IMR-90 (cell line): ENCODE measurements at regions not wholly inside any gene's neighbourhood (a gene's known extent, or its start where the extent isn't known, plus 50 kb on each side); places are given as distances from the start of the nearest gene placed in this dataset.
A peak's percentile ranks its signal among the peaks of the same experiment; 100 is the strongest.

Source experiments
- ATAC-seq: fragments of 200-7000 bp; cut with Tn5 transposase; 2 replicates; pipeline ENCODE4 v1.9.1; 2020; ENCODE audit warnings: low read depth, mild to moderate bottlenecking, moderate library complexity
- BruUV-seq: library from RNA; stranded (reverse); fragments of 400-500 nt; replicated peaks from 2 replicates; lab custom pipeline; 2021; lab: Mats Ljungman, UMichigan
- CTCF ChIA-PET: fragments of 300-600 bp; formaldehyde crosslinking; extraction: SDS; loops from one replicate; lab custom pipeline; 2021; ENCODE audit warnings: antibody characterized with exemption; lab: Yijun Ruan, JAX
- POLR2A ChIA-PET: fragments of 300-600 bp; sonication (Branson Sonifier 250); formaldehyde crosslinking; loops from one replicate; lab custom pipeline; 2022; ENCODE audit warnings: antibody characterized with exemption; ENCODE audit not compliant: unreplicated experiment; lab: Charles Lee
- DNase-seq: peaks from one replicate; pipeline ENCODE4 v3.0.0; 2013
- H2AFZ ChIP-seq: replicated peaks from 2 replicates; pipeline ENCODE3; 2013; ENCODE audit warnings: low read length, mild to moderate bottlenecking; ENCODE audit not compliant: poor library complexity
- H2AK5ac ChIP-seq: 2 replicates; pipeline ENCODE4 v1.6.1; 2013; ENCODE audit warnings: low read depth, low read length, inconsistent platforms
- H2AK9ac ChIP-seq: replicated peaks from 2 replicates; pipeline ENCODE3; 2013; ENCODE audit warnings: mild to moderate bottlenecking, low read depth, low read length, moderate library complexity; ENCODE audit not compliant: poor library complexity
- H2BK120ac ChIP-seq: 2 replicates; pipeline ENCODE4 v1.6.1; 2013; ENCODE audit warnings: low read depth, low read length, inconsistent platforms
- H2BK15ac ChIP-seq: 3 replicates; pipeline ENCODE4 v1.6.1; 2013; ENCODE audit warnings: low read depth, low read length, inconsistent platforms
- H2BK20ac ChIP-seq: 2 replicates; pipeline ENCODE4 v1.6.1; 2013; ENCODE audit warnings: low read depth, mild to moderate bottlenecking, inconsistent platforms, low read length, moderate library complexity
- H2BK5ac ChIP-seq: 2 replicates; pipeline ENCODE4 v1.6.1; 2013; ENCODE audit warnings: mild to moderate bottlenecking, low read depth, low read length, inconsistent platforms; ENCODE audit not compliant: poor library complexity, severe bottlenecking
- H3K14ac ChIP-seq: replicated peaks from 2 replicates; pipeline ENCODE4 v1.6.1; 2013; ENCODE audit warnings: low read depth, low read length, inconsistent platforms
- H3K18ac ChIP-seq: 2 replicates; pipeline ENCODE4 v1.6.1; 2013; ENCODE audit warnings: low read depth, low read length, control low read depth
- H3K23ac ChIP-seq: 2 replicates; pipeline ENCODE4 v1.6.1; 2013; ENCODE audit warnings: low read depth, low read length, inconsistent platforms
- H3K27ac ChIP-seq: 2 replicates; pipeline ENCODE4 v1.5.1; 2013; ENCODE audit warnings: mild to moderate bottlenecking, control low read depth, low read length; ENCODE audit not compliant: insufficient read depth
- H3K27me3 ChIP-seq: 2 replicates; pipeline ENCODE4 v1.6.1; 2013; ENCODE audit warnings: low read length; ENCODE audit not compliant: control insufficient read depth, insufficient read depth
- H3K36me3 ChIP-seq: 2 replicates; pipeline ENCODE4 v1.6.1; 2013; ENCODE audit warnings: low read length, mixed read lengths; ENCODE audit not compliant: control insufficient read depth, insufficient read depth
- H3K4ac ChIP-seq: 2 replicates; pipeline ENCODE4 v1.6.1; 2013; ENCODE audit warnings: low read depth, low read length, inconsistent platforms
- H3K4me1 ChIP-seq: 2 replicates; pipeline ENCODE4 v1.6.1; 2013; ENCODE audit warnings: low read length, mixed read lengths; ENCODE audit not compliant: control insufficient read depth, insufficient read depth
- H3K4me2 ChIP-seq: 2 replicates; pipeline ENCODE4 v1.6.1; 2013; ENCODE audit warnings: low read depth, mild to moderate bottlenecking, control low read depth, low read length, moderate library complexity
- H3K4me3 ChIP-seq: 2 replicates; pipeline ENCODE4 v1.5.1; 2013; ENCODE audit warnings: low read depth, mild to moderate bottlenecking, control low read depth, low read length, moderate library complexity; ENCODE audit not compliant: insufficient read depth
- H3K56ac ChIP-seq: 2 replicates; pipeline ENCODE4 v1.6.1; 2013; ENCODE audit warnings: low read length, inconsistent platforms; ENCODE audit not compliant: insufficient read depth; ENCODE audit errors: extremely low read depth
- H3K79me1 ChIP-seq, 2 experiments: 2 replicates each; pipeline ENCODE4 v1.6.1; 2013; ENCODE audit warnings: low read length in 2 of 2, inconsistent platforms in 1 of 2, low read depth in 1 of 2
- H3K9ac ChIP-seq: 2 replicates; pipeline ENCODE4 v1.6.1; 2013; ENCODE audit warnings: low read depth, low read length, control low read depth
- H3K9me1 ChIP-seq: 2 replicates; pipeline ENCODE4 v1.6.1; 2013; ENCODE audit warnings: low read length, inconsistent platforms; ENCODE audit not compliant: insufficient read depth
- H3K9me3 ChIP-seq: 2 replicates; pipeline ENCODE4 v1.6.1; 2013; ENCODE audit warnings: low read length; ENCODE audit not compliant: control insufficient read depth, insufficient read depth
- H4K20me1 ChIP-seq: 2 replicates; pipeline ENCODE4 v1.6.1; 2013; ENCODE audit warnings: low read length, inconsistent platforms; ENCODE audit not compliant: insufficient read depth
- H4K5ac ChIP-seq: 2 replicates; pipeline ENCODE4 v1.6.1; 2013; ENCODE audit warnings: mild to moderate bottlenecking, low read depth, low read length, control low read depth
- H4K8ac ChIP-seq, 2 experiments: 2 replicates each; pipeline ENCODE4 v1.6.1; 2013; ENCODE audit warnings: low read depth in 2 of 2, low read length in 2 of 2, control low read depth in 1 of 2, inconsistent platforms in 1 of 2
- H4K91ac ChIP-seq: 2 replicates; pipeline ENCODE4 v1.6.1; 2013; ENCODE audit warnings: low read depth, low read length, inconsistent platforms; ENCODE audit not compliant: insufficient read depth
- BHLHE40 ChIP-seq: fragments of 150-350 bp; IDR thresholded peaks from 2 replicates; pipeline ENCODE4 v1.6.1; 2016; ENCODE audit warnings: mild to moderate bottlenecking, low read depth, low read length
- CHD1 ChIP-seq: IDR thresholded peaks from 2 replicates; pipeline ENCODE4 v1.6.1; 2012; ENCODE audit warnings: low read depth, low read length, improper control_type of control experiment
- CTCF ChIP-seq: conservative IDR thresholded peaks from 2 replicates; pipeline ENCODE4 v1.5.1; 2012; ENCODE audit warnings: mild to moderate bottlenecking, low read depth, low read length, improper control_type of control experiment
- ELK1 ChIP-seq: fragments of 150-350 bp; IDR thresholded peaks from 2 replicates; pipeline ENCODE4 v1.6.1; 2016; ENCODE audit warnings: low read depth, mild to moderate bottlenecking, low read length, moderate library complexity, borderline replicate concordance
- MAFK ChIP-seq: IDR thresholded peaks from 2 replicates; pipeline ENCODE4 v1.6.1; 2012; ENCODE audit warnings: low read depth, low read length, improper control_type of control experiment
- MAZ ChIP-seq: IDR thresholded peaks from 2 replicates; pipeline ENCODE4 v1.6.1; 2012; ENCODE audit warnings: low read depth, mild to moderate bottlenecking, low read length, improper control_type of control experiment, moderate library complexity, borderline replicate concordance
- RAD21 ChIP-seq: IDR thresholded peaks from 2 replicates; pipeline ENCODE4 v1.6.1; 2012; ENCODE audit warnings: low read length, improper control_type of control experiment
- RCOR1 ChIP-seq: IDR thresholded peaks from 2 replicates; pipeline ENCODE4 v1.6.1; 2012; ENCODE audit warnings: mild to moderate bottlenecking, low read length, improper control_type of control experiment; ENCODE audit not compliant: insufficient replicate concordance
- WGBS, 2 experiments: methylation state at CpG; one replicate each; pipeline versions ENCODE4 v1.1.5 to v1.1.7; 2013; ENCODE audit warnings: missing lambda C conversion rate in 2 of 2; ENCODE audit not compliant: insufficient read length in 1 of 2; ENCODE audit errors: extremely low coverage in 2 of 2; 5-methylcytosine and 5-hydroxymethylcytosine counted together
- dilution Hi-C: fragments of 300-500 bp; cut with HindIII; formaldehyde crosslinking; loops from one replicate; pipeline ENCODE4 v1.14.3; 2018; ENCODE audit warnings: low sequenced_read_pairs; ENCODE audit not compliant: unreplicated experiment
- in situ Hi-C: fragments of 300-500 bp; cut with MboI; formaldehyde crosslinking; loops from 3 replicates; pipeline ENCODE4 v1.14.3; 2019; ENCODE audit warnings: low sequenced_read_pairs, inconsistent platforms, mixed read lengths
- intact Hi-C: fragments of 100-400 bp; cut with micrococcal nuclease; formaldehyde crosslinking; loops from 2 replicates; pipeline ENCODE4 v1.10.0; 2022

- ATAC-seq (peak; percentile 69), DNase-seq (peak; percentile 58)
- Histone ChIP-seq H2AFZ (no peak overlapping the region), H3K9ac (no peak overlapping the region), H3K56ac (no peak overlapping the region), H3K4me3 (no peak overlapping the region), H3K27ac (no peak overlapping the region), H3K4me1 (peaks cover 5% of the 10 kb centered on the region; the same call in 1 of the 2 replicates), H2AK9ac (no peak overlapping the region), H4K8ac (no peak overlapping the region), H4K91ac (no peak overlapping the region), H4K20me1 (no peaks in the 10 kb centered on the region), H3K9me3 (no peaks in the 10 kb centered on the region), H3K79me1 (no peaks in the 10 kb centered on the region), H4K5ac (no peak overlapping the region), H2BK15ac (no peak overlapping the region), H2AK5ac (no peak overlapping the region), H3K23ac (no peak overlapping the region), H3K4ac (no peak overlapping the region), H3K27me3 (no peaks in the 10 kb centered on the region), H3K18ac (peak overlapping the region; percentile 53; the same call in 1 of the 2 replicates), H3K36me3 (no peaks in the 10 kb centered on the region), H3K14ac (no peak overlapping the region), H3K4me2 (peak overlapping the region; percentile 49; the same call in 1 of the 2 replicates), H2BK5ac (no peak overlapping the region), H2BK120ac (no peak overlapping the region), H3K9me1 (0 out of 2 replicates have a peak, but pooled peaks cover 6% of the 10 kb centered on the region), H2BK20ac (no peak overlapping the region)
- WGBS, 2 experiments = no CpG with 5 or more reads among the region's 11 CpGs
- ChIA-PET CTCF (interaction anchor here (1.3 kb wide), 1 partner anchor 10 kb away, joined by 3 read pairs; no protein-coding TSS in a partner anchor), POLR2A (no interaction called here)
- in situ Hi-C loops (no loop called here), intact Hi-C loops (no loop called here), dilution Hi-C loops (no loop called here)
- no TSS peak for BruUV-seq
- no peak for TF ChIP-seq CHD1
- no peak for TF ChIP-seq RCOR1
- no peak for TF ChIP-seq CTCF
- TF ChIP-seq ELK1 = no peak
- no peak for TF ChIP-seq MAZ
- no peak for TF ChIP-seq BHLHE40
- TF ChIP-seq RAD21 = no peak
- TF ChIP-seq MAFK = no peak
Measured at GRCh38 chr1:228850141-228851100, 115.1 kb downstream of the RHOU start.
